Smooth muscle cell (in vitro differentiated cells): ENCODE measurements at regions not wholly inside any gene's neighbourhood (a gene's known extent, or its start where the extent isn't known, plus 50 kb on each side); places are given as distances from the start of the nearest gene placed in this dataset.
A peak's percentile ranks its signal among the peaks of the same experiment; 100 is the strongest.

ENCODE experiments used
- DNase-seq: peaks from one replicate; lab custom pipeline; 2025; ENCODE audit not compliant: unreplicated experiment; lab: John Stamatoyannopoulos, UW
- H2AFZ ChIP-seq: fragments of 200-600 bp; sonication (generic); 2 replicates; pipeline ENCODE4 v1.6.0; 2016; ENCODE audit warnings: antibody characterized with exemption, low read depth, mild to moderate bottlenecking
- H3F3A ChIP-seq: fragments of 200-600 bp; sonication (generic); 2 replicates; pipeline ENCODE4 v1.6.0; 2017; ENCODE audit warnings: antibody characterized with exemption, low read depth
- H3K27ac ChIP-seq: fragments of 200-600 bp; sonication (generic); 2 replicates; pipeline ENCODE4 v1.5.1; 2016; ENCODE audit warnings: low read depth, mild to moderate bottlenecking
- H3K27me3 ChIP-seq: fragments of 200-600 bp; sonication (generic); 2 replicates; pipeline ENCODE4 v1.6.1; 2016; ENCODE audit warnings: low read depth, mild to moderate bottlenecking
- H3K36me3 ChIP-seq: fragments of 200-600 bp; sonication (generic); 2 replicates; pipeline ENCODE4 v1.5.1; 2016; ENCODE audit warnings: low read depth
- H3K4me1 ChIP-seq: fragments of 200-600 bp; sonication (generic); 2 replicates; pipeline ENCODE4 v1.5.1; 2016; ENCODE audit warnings: low read depth
- H3K4me2 ChIP-seq: fragments of 200-600 bp; sonication (generic); 2 replicates; pipeline ENCODE4 v1.6.0; 2016; ENCODE audit warnings: mild to moderate bottlenecking
- H3K4me3 ChIP-seq: fragments of 200-600 bp; sonication (generic); 2 replicates; pipeline ENCODE4 v1.5.1; 2016; ENCODE audit warnings: mild to moderate bottlenecking
- H3K79me2 ChIP-seq: fragments of 200-600 bp; sonication (generic); 2 replicates; pipeline ENCODE4 v1.6.0; 2016; ENCODE audit warnings: low read depth, mild to moderate bottlenecking
- H3K9ac ChIP-seq: fragments of 200-600 bp; sonication (generic); 2 replicates; pipeline ENCODE4 v1.6.0; 2016; ENCODE audit warnings: low read depth
- H3K9me3 ChIP-seq: fragments of 200-600 bp; sonication (generic); replicated peaks from 2 replicates; pipeline ENCODE4 v1.5.1; 2016; ENCODE audit warnings: low read depth
- H4K20me1 ChIP-seq: fragments of 200-600 bp; sonication (generic); 2 replicates; pipeline ENCODE4 v1.6.0; 2016; ENCODE audit warnings: low read depth
- WGBS: methylation state at CpG from one replicate; pipeline ENCODE4 v1.1.7; 2016; ENCODE audit warnings: low lambda C conversion rate; 5-methylcytosine and 5-hydroxymethylcytosine counted together
- TF ChIP-seq, protein P1 (sequence below): fragments of 200-600 bp; sonication (generic); IDR thresholded peaks from 2 replicates; pipeline ENCODE4 v1.5.1; 2017; ENCODE audit warnings: borderline replicate concordance, mild to moderate bottlenecking, antibody characterized with exemption; ENCODE audit not compliant: insufficient read depth, poor library complexity, severe bottlenecking

DNA sequence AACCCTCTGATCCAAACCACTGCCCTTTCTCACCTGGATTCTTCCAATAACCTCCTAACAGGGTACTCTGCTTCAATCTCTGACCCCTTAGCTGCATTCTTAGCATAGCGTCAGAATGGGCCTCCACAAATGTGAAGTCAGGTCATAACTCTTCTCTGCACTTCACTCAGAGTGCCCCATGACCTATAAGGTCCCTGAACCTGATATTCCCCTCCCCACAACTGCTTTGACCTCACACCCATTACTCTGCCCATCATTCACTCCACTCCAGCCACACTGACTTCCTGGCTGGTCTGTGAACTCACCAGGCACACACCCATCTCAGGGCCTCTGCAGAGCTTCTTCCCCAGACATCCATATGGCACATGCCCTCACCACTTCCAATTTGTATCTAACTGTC, 141.9 kb downstream of the ZNF281 start:
- no peaks in the 10 kb centered on the region for H3K27me3 ChIP-seq
- H3K4me3 ChIP-seq: no peak overlapping the region
- H3K4me1 ChIP-seq: no peaks in the 10 kb centered on the region
- no peak overlapping the region for H3K4me2 ChIP-seq
- no peaks in the 10 kb centered on the region for H3K79me2 ChIP-seq
- H3K9me3 ChIP-seq: no peaks in the 10 kb centered on the region
- TF ChIP-seq, protein P1, sequence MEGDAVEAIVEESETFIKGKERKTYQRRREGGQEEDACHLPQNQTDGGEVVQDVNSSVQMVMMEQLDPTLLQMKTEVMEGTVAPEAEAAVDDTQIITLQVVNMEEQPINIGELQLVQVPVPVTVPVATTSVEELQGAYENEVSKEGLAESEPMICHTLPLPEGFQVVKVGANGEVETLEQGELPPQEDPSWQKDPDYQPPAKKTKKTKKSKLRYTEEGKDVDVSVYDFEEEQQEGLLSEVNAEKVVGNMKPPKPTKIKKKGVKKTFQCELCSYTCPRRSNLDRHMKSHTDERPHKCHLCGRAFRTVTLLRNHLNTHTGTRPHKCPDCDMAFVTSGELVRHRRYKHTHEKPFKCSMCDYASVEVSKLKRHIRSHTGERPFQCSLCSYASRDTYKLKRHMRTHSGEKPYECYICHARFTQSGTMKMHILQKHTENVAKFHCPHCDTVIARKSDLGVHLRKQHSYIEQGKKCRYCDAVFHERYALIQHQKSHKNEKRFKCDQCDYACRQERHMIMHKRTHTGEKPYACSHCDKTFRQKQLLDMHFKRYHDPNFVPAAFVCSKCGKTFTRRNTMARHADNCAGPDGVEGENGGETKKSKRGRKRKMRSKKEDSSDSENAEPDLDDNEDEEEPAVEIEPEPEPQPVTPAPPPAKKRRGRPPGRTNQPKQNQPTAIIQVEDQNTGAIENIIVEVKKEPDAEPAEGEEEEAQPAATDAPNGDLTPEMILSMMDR: no peak
- no peaks in the 10 kb centered on the region for H3F3A ChIP-seq
- no peak for DNase-seq
- H4K20me1 ChIP-seq: no peaks in the 10 kb centered on the region
- H3K27ac ChIP-seq: no peak overlapping the region
- no peak overlapping the region for H2AFZ ChIP-seq
- no peak overlapping the region for H3K9ac ChIP-seq
- 94% methylated on average over 1 of the region's 1 CpG for WGBS
- no peaks in the 10 kb centered on the region for H3K36me3 ChIP-seq

DNA sequence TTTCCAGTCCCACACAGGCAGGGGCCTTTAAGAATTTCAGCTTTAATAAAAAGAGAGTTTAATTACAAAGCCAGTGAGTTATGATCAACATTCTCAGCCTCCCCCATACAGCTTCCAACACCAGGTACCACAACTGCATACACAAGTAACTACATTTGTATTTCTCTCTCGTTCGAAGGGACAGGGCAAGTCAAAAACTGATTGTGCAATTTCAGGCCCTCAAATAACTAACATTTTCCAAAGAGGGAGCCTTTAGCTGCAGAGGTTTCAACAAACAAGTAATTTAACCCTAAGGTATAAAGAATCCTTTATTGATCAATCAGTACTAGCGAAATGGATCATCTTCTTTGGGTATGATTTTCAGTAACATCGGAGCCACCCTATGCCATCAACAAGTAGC, 142.4 kb downstream of the ZNF281 start:
- no peak for DNase-seq
- H3K4me1 ChIP-seq: no peaks in the 10 kb centered on the region
- H3K27me3 ChIP-seq: no peaks in the 10 kb centered on the region
- no peak overlapping the region for H2AFZ ChIP-seq
- H3K36me3 ChIP-seq: no peaks in the 10 kb centered on the region
- no peak overlapping the region for H3K9ac ChIP-seq
- no peaks in the 10 kb centered on the region for H4K20me1 ChIP-seq
- TF ChIP-seq, protein P1: no peak
- H3F3A ChIP-seq: no peaks in the 10 kb centered on the region
- WGBS: 93% methylated on average over 4 of the region's 4 CpGs
- H3K4me2 ChIP-seq: no peak overlapping the region
- H3K79me2 ChIP-seq: no peaks in the 10 kb centered on the region
- H3K4me3 ChIP-seq: no peak overlapping the region
- H3K27ac ChIP-seq: no peak overlapping the region
- H3K9me3 ChIP-seq: no peaks in the 10 kb centered on the region

DNA sequence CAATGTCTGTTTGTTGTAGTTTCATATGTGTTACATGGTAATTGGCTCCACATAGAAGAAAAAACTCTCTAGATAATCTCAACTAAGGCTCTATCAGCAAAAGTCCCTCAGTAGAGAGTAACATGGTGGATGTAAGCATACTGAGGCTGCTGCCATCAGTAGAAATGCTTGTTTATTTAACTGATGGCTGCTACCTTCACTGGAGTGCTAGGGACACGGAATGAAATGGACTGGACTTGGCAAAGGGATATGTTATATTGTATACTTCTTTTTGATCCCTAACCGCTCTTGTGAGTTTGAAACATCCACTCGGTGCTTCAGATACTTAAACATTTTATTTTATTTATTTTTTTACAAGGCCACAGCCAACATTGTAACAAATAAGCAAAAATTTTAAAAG, 143.0 kb downstream of the ZNF281 start:
- Histone ChIP-seq H3K36me3 (no peaks in the 10 kb centered on the region), H3K9me3 (no peaks in the 10 kb centered on the region), H2AFZ (no peak overlapping the region), H3K79me2 (no peaks in the 10 kb centered on the region), H3K4me2 (no peak overlapping the region), H3K9ac (no peak overlapping the region), H3K27me3 (no peaks in the 10 kb centered on the region), H3F3A (no peaks in the 10 kb centered on the region), H3K4me1 (no peaks in the 10 kb centered on the region), H3K4me3 (no peak overlapping the region), H4K20me1 (no peaks in the 10 kb centered on the region), H3K27ac (no peak overlapping the region)
- TF ChIP-seq, protein P1: no peak
- 97% methylated on average over 3 of the region's 3 CpGs for WGBS
- DNase-seq: no peak

DNA sequence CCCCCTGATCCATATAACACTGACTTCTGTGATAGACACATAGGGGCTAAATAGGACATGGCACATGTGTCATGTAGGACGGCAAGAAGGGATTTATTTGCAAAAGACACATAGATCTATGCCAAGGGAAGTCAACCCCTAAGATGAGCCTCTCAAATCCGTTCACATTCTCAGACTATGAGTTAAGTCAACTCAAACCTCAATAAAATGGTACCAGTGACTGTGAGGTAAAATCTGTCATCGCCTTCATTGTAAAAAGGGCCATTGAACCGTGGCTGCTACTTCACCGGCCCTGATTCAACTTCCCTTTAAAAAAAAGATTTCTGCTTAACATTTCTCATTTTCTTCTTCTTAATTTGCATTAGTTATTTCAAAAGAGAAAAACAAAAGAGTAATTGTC, 144.0 kb downstream of the ZNF281 start:
- Histone ChIP-seq H3K4me1 (no peaks in the 10 kb centered on the region), H3K27me3 (no peaks in the 10 kb centered on the region), H2AFZ (no peak overlapping the region), H3K4me3 (no peak overlapping the region), H3K9ac (no peak overlapping the region), H4K20me1 (no peaks in the 10 kb centered on the region), H3F3A (no peaks in the 10 kb centered on the region), H3K79me2 (no peaks in the 10 kb centered on the region), H3K36me3 (no peaks in the 10 kb centered on the region), H3K9me3 (no peaks in the 10 kb centered on the region), H3K27ac (peak overlapping the region; percentile 36), H3K4me2 (no peak overlapping the region)
- DNase-seq: no peak
- TF ChIP-seq, protein P1: no peak
- 29% methylated on average over 5 of the region's 5 CpGs for WGBS
